CD14-positive monocyte (primary cell): ENCODE measurements at regions not wholly inside any gene's neighbourhood (a gene's known extent, or its start where the extent isn't known, plus 50 kb on each side); places are given as distances from the start of the nearest gene placed in this dataset.

ENCODE experiments used
- DNase-seq, 3 donors: peaks; one replicate each; pipeline ENCODE4 v3.0.0-alpha.2; 2011 to 2022
- H2AFZ ChIP-seq: 2 replicates; pipeline ENCODE4 v1.6.0; 2012; ENCODE audit warnings: mild to moderate bottlenecking, low read depth, low read length, inconsistent platforms; ENCODE audit not compliant: insufficient read depth, poor library complexity, severe bottlenecking
- H3K27ac ChIP-seq, 2 donors: 1 replicate in 1 of 2; 2 replicates in 1 of 2; pipeline ENCODE4 v1.5.1; 2012 to 2013; ENCODE audit warnings: low read length in 2 of 2, control low read depth in 1 of 2, inconsistent platforms in 1 of 2, low read depth in 1 of 2, mild to moderate bottlenecking in 1 of 2
- H3K27me3 ChIP-seq, 2 donors: one replicate each; pipeline versions ENCODE4 v1.6.0 to v1.6.1; 2011 to 2013; ENCODE audit warnings: low read length in 2 of 2; ENCODE audit not compliant: control insufficient read depth in 2 of 2, insufficient read depth in 2 of 2
- H3K36me3 ChIP-seq, 2 donors: replicated peaks in 1 of 2; 1 replicate in 1 of 2; 2 replicates in 1 of 2; pipeline versions ENCODE4 v1.5.1 to v1.6.1; 2012 to 2013; ENCODE audit warnings: low read length in 2 of 2, control low read depth in 1 of 2, inconsistent platforms in 1 of 2, mild to moderate bottlenecking in 1 of 2; ENCODE audit not compliant: insufficient read depth in 2 of 2, control insufficient read depth in 1 of 2
- H3K4me1 ChIP-seq, 2 donors: 1 replicate in 1 of 2; 2 replicates in 1 of 2; pipeline versions ENCODE4 v1.5.1 to v1.6.1; 2012 to 2013; ENCODE audit warnings: low read length in 2 of 2, control low read depth in 1 of 2, inconsistent platforms in 1 of 2, mild to moderate bottlenecking in 1 of 2, moderate library complexity in 1 of 2; ENCODE audit not compliant: insufficient read depth in 2 of 2, control insufficient read depth in 1 of 2
- H3K4me2 ChIP-seq: replicated peaks from 2 replicates; pipeline ENCODE3; 2012; ENCODE audit warnings: low read length, moderate library complexity, mild to moderate bottlenecking; ENCODE audit not compliant: poor library complexity, severe bottlenecking; ENCODE audit errors: extremely low read depth
- H3K4me3 ChIP-seq, 3 experiments: fragments of 200-600 bp in 1 of 3; sonication (generic) in 1 of 3; replicated peaks in 1 of 3; 1 replicate in 2 of 3; 2 replicates in 1 of 3; pipeline ENCODE4 v1.5.1; 2011 to 2013; ENCODE audit warnings: low read length in 3 of 3, mild to moderate bottlenecking in 3 of 3, control low read depth in 2 of 3, low read depth in 2 of 3, inconsistent platforms in 1 of 3, moderate library complexity in 1 of 3
- H3K79me2 ChIP-seq: 2 replicates; pipeline ENCODE4 v1.6.0; 2012; ENCODE audit warnings: mild to moderate bottlenecking, control low read depth, inconsistent platforms, low read length, moderate library complexity; ENCODE audit not compliant: insufficient read depth
- H3K9ac ChIP-seq: 2 replicates; pipeline ENCODE4 v1.6.0; 2017; ENCODE audit warnings: low read length, mild to moderate bottlenecking; ENCODE audit not compliant: insufficient read depth, poor library complexity, severe bottlenecking
- H3K9me3 ChIP-seq, 2 donors: replicated peaks in 1 of 2; 1 replicate in 1 of 2; 2 replicates in 1 of 2; pipeline versions ENCODE4 v1.5.1 to v1.6.1; 2012 to 2013; ENCODE audit warnings: low read length in 2 of 2, control low read depth in 1 of 2; ENCODE audit not compliant: control insufficient read depth in 1 of 2, insufficient read depth in 1 of 2
- H4K20me1 ChIP-seq: 2 replicates; pipeline ENCODE4 v1.6.0; 2012; ENCODE audit warnings: mild to moderate bottlenecking, low read length, control low read depth, moderate library complexity; ENCODE audit not compliant: insufficient read depth
- H3K27ac Mint-ChIP-seq, 7 donors: one replicate each; pipeline ENCODE4 v1.8.0; 2020; ENCODE audit warnings: mild to moderate bottlenecking in 7 of 7, mixed read lengths in 7 of 7, moderate library complexity in 6 of 7, inconsistent platforms in 2 of 7
- H3K27me3 Mint-ChIP-seq, 3 donors: one replicate each; pipeline ENCODE4 v1.8.0; 2021 to 2022; ENCODE audit warnings: low read depth in 3 of 3, mild to moderate bottlenecking in 3 of 3, mixed read lengths in 3 of 3, moderate library complexity in 3 of 3, inconsistent platforms in 1 of 3
- H3K36me3 Mint-ChIP-seq, 2 donors: one replicate each; pipeline ENCODE4 v1.8.0; 2020; ENCODE audit warnings: mixed read lengths in 2 of 2, inconsistent platforms in 1 of 2, mild to moderate bottlenecking in 1 of 2
- H3K4me1 Mint-ChIP-seq: one replicate; pipeline ENCODE4 v1.8.0; 2020; ENCODE audit warnings: mild to moderate bottlenecking, mixed read lengths
- H3K4me3 Mint-ChIP-seq, 2 donors: one replicate each; pipeline ENCODE4 v1.8.0; 2020; ENCODE audit warnings: mild to moderate bottlenecking in 2 of 2, mixed read lengths in 2 of 2, moderate library complexity in 1 of 2
- H3K9me3 Mint-ChIP-seq, 7 donors: one replicate each; pipeline ENCODE4 v1.8.0; 2020 to 2022; ENCODE audit warnings: mixed read lengths in 7 of 7, mild to moderate bottlenecking in 6 of 7, moderate library complexity in 6 of 7, inconsistent platforms in 2 of 7
- CTCF ChIP-seq: fragments of 200-600 bp; IDR thresholded peaks from one replicate; pipeline ENCODE4 v1.8.0; 2022; ENCODE audit warnings: antibody characterized with exemption, mild to moderate bottlenecking
- WGBS: methylation state at CpG from one replicate; pipeline ENCODE4 v1.1.5; 2013; ENCODE audit warnings: missing lambda C conversion rate; ENCODE audit not compliant: insufficient coverage; 5-methylcytosine and 5-hydroxymethylcytosine counted together
- intact Hi-C, 2 donors: fragments of 100-400 bp; cut with micrococcal nuclease; formaldehyde crosslinking; loops; one replicate each; pipeline versions ENCODE4 v1.15.0 to v1.15.1; 2023

DNA sequence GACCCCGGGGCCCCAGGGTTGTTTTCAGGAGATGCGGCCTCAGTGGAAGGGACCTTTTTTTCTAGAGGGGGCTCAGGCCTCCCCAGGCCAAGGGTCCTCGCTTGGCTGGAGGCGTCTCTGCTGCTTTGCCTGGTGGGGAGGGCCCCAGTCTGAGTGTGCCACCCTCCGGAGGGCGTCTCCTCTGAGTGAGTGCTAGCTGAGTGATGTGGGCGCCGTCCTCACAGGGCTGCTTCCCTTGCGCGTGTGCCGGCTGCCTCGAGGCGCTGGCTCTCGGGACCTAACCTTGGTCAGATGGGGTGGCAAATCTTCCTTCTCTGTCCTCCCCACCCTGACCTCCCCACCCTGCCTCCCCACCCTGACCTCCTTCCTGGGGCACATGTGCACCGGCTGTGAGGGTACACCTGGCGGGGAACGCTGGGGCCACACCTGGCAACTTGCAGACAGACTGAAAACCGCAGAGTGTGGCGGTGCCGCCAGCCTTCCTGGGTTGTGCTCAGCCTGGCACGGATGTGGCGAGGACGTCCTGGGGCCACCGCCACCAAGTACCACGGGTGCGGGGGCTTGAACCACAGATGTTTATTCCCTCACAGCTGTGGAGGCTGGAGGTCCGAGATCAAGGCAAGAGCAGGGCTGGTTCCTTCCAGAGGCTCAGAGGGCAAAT is 93.0 kb upstream of the TTC34 start:
- no peak for DNase-seq
- 75% methylated on average over 22 of the region's 27 CpGs for WGBS

DNA sequence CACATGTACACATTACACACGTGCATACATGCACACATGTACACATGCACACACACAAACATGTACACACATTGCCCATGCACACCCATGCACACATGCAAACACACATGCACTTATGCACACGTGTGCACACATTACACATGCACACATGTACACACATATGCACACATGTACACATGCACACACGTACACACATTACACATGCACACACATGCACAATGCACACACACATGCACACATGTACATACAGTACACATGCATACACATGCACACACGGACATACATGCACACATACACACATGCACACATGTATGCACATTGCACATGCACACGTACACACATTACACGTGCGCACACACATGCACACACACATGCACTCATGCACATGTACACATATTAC is 95.3 kb upstream of the TTC34 start:
- no peaks in the 10 kb centered on the region for H3K79me2 ChIP-seq
- no peak overlapping the region for H3K9ac ChIP-seq
- no peaks in the 10 kb centered on the region for H4K20me1 ChIP-seq
- H2AFZ ChIP-seq, result no peak overlapping the region
- Mint-ChIP-seq H3K4me3 (no peak overlapping the region), H3K36me3 (no peaks in the 10 kb centered on the region), H3K9me3 (peaks cover 2 to 16% (median 10%) of the 10 kb centered on the region in 7 donors), H3K27me3 (peaks cover 0 to 3% (median 0%) of the 10 kb centered on the region in 3 donors), H3K4me1 (no peaks in the 10 kb centered on the region), H3K27ac (no peak overlapping the region)
- H3K4me3 ChIP-seq, result no peak overlapping the region
- WGBS, result 90% methylated on average over 7 of the region's 7 CpGs
- intact Hi-C loops, result no loop called here
- H3K4me2 ChIP-seq, result no peak overlapping the region
- H3K4me1 ChIP-seq, result no peaks in the 10 kb centered on the region
- H3K27me3 ChIP-seq, result no peaks in the 10 kb centered on the region
- no peak for TF ChIP-seq CTCF
- H3K9me3 ChIP-seq, result peaks cover 11 to 17% of the 10 kb centered on the region in 2 donors
- no peak for DNase-seq
- H3K36me3 ChIP-seq, result no peaks in the 10 kb centered on the region
- no peak overlapping the region for H3K27ac ChIP-seq

More for the DNA sequence above, 93.0 kb upstream of the TTC34 start:
- H3K9me3 Mint-ChIP-seq, result peaks cover 2 to 16% (median 10%) of the 10 kb centered on the region in 7 donors
- Histone ChIP-seq H3K27ac (no peak overlapping the region), H3K36me3 (no peaks in the 10 kb centered on the region), H3K27me3 (no peaks in the 10 kb centered on the region), H3K9ac (no peak overlapping the region), H2AFZ (no peak overlapping the region), H3K4me3 (no peak overlapping the region), H3K4me1 (no peaks in the 10 kb centered on the region), H3K9me3 (peaks cover 11 to 17% of the 10 kb centered on the region in 2 donors), H4K20me1 (no peaks in the 10 kb centered on the region), H3K79me2 (no peaks in the 10 kb centered on the region), H3K4me2 (no peak overlapping the region)
- no peaks in the 10 kb centered on the region for H3K4me1 Mint-ChIP-seq
- H3K36me3 Mint-ChIP-seq, result no peaks in the 10 kb centered on the region
- peaks cover 0 to 6% (median 4%) of the 10 kb centered on the region in 3 donors for H3K27me3 Mint-ChIP-seq
- intact Hi-C loops, result no loop called here
- TF ChIP-seq CTCF, result no peak
- H3K27ac Mint-ChIP-seq, result no peak overlapping the region
- no peak overlapping the region for H3K4me3 Mint-ChIP-seq
